Putamen (tissue), 1 donor: ENCODE measurements at regions not wholly inside any gene's neighbourhood (a gene's known extent, or its start where the extent isn't known, plus 50 kb on each side); places are given as distances from the start of the nearest gene placed in this dataset.
"Not testable (repeated sequence)": the region's sequence is repeated elsewhere in the genome, so short reads cannot be mapped to it uniquely, and the experiment has no call there.

Experiments
- DNase-seq: peaks from one replicate; pipeline ENCODE4 v3.0.0-alpha.2; 2016; ENCODE audit warnings: low spot score

- not testable (repeated sequence) for DNase-seq
These were observed 1595.8 kb downstream of the NLGN4Y start for GRCh38 chrY:16120096-16120495.

GRCh38 chrY:16121988-16122387 lies 1597.7 kb downstream of the NLGN4Y start:
- DNase-seq, result no peak

- no peak for DNase-seq
These were observed 1600.4 kb downstream of the NLGN4Y start for GRCh38 chrY:16124630-16125317.

GRCh38 chrY:16136581-16137298 lies 1612.4 kb downstream of the NLGN4Y start:
- no peak for DNase-seq

GRCh38 chrY:16157801-16158200 lies 1633.5 kb downstream of the NLGN4Y start:
- no peak for DNase-seq

- not testable (repeated sequence) for DNase-seq
These were observed 1651.4 kb downstream of the NLGN4Y start for GRCh38 chrY:16175740-16176139.

- not testable (repeated sequence) for DNase-seq
These were observed 1674.5 kb downstream of the CDY2B start for GRCh38 chrY:16205482-16205881.

GRCh38 chrY:16243322-16243721 lies 1636.7 kb downstream of the CDY2B start:
- DNase-seq, result not testable (repeated sequence)

- DNase-seq, result not testable (repeated sequence)
These were observed 1625.3 kb downstream of the CDY2B start for GRCh38 chrY:16254551-16255295.

- DNase-seq, result not testable (repeated sequence)
These were observed 1624.2 kb downstream of the CDY2B start for GRCh38 chrY:16255778-16256177.
